ENCODE measurements at regions not wholly inside any gene's neighbourhood (a gene's known extent, or its start where the extent isn't known, plus 50 kb on each side); places are given as distances from the start of the nearest gene placed in this dataset.

DNA sequence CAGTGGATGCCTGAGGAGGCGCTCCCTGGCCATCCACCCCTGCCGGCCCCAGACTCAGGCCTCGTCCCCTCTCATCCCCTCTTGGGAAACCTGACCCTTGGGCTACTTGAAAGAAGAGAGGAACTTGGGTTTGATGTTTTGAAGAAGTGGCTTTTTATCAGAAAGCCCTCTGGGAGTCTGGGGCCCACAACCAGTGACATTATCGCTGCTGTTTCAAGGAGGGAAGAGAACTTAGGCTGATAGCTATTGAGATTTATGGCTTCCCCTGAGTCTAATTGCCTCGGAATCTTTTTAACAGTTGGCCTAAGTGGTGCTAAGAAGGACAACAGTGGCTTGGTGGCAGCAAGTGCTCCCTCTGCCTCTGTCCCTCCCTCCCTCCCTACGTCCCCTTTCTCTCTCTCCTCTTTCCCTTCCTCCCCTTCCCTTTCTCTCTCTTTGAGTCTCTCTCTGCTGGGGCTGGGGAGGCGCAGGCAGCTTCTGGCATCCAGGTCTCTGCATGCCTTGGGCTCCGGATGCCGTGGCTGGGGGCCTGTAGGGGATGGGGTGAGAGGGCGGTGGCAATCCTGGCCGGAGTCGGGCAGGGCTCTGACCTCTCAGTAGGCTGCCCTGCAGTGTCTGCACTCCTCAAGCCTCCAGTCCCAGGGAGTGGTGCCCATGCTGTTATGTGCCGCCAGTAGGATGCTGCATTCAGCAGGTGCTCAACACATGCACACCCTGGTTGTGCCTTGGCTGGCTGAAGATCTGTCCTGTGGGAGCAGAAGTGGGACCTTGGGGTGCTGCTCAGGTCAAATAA is 49.6 kb upstream of the RXRA start:
- Histone ChIP-seq H3K9ac (ENCODE audit: low read length) (no peak overlapping the region), H3K79me2 (ENCODE audit: low read length) (no peaks in the 10 kb centered on the region), H3K4me1 (ENCODE audit: low read length) (peaks cover 23% of the 10 kb centered on the region), H3K4me2 (ENCODE audit: low read length) (no peak overlapping the region), H2AFZ (ENCODE audit: low read depth, low read length) (no peak overlapping the region), H3K9me3 (ENCODE audit: insufficient read depth, low read length) (no peaks in the 10 kb centered on the region), H3K4me3 (ENCODE audit: low read length) (no peak overlapping the region), H3K27me3 (ENCODE audit: low read depth, low read length) (peaks cover 2% of the 10 kb centered on the region; the same call in 1 of the 2 replicates), H3K36me3 (replicated peaks; ENCODE audit: low read depth, low read length) (no peaks in the 10 kb centered on the region), H3K27ac (ENCODE audit: low read length) (no peak overlapping the region), H4K20me1 (ENCODE audit: insufficient read depth, low read length) (no peaks in the 10 kb centered on the region)
- TF ChIP-seq EZH2phosphoT487 (IDR thresholded peaks at IDR 0.05; ENCODE audit: low read depth), result no peak
- TF ChIP-seq, protein P1, sequence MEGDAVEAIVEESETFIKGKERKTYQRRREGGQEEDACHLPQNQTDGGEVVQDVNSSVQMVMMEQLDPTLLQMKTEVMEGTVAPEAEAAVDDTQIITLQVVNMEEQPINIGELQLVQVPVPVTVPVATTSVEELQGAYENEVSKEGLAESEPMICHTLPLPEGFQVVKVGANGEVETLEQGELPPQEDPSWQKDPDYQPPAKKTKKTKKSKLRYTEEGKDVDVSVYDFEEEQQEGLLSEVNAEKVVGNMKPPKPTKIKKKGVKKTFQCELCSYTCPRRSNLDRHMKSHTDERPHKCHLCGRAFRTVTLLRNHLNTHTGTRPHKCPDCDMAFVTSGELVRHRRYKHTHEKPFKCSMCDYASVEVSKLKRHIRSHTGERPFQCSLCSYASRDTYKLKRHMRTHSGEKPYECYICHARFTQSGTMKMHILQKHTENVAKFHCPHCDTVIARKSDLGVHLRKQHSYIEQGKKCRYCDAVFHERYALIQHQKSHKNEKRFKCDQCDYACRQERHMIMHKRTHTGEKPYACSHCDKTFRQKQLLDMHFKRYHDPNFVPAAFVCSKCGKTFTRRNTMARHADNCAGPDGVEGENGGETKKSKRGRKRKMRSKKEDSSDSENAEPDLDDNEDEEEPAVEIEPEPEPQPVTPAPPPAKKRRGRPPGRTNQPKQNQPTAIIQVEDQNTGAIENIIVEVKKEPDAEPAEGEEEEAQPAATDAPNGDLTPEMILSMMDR (IDR thresholded peaks at IDR 0.05; ENCODE audit: low read depth, low read length), result no peak
